Astrocyte of the cerebellum (primary cell): ENCODE measurements at regions not wholly inside any gene's neighbourhood (a gene's known extent, or its start where the extent isn't known, plus 50 kb on each side); places are given as distances from the start of the nearest gene placed in this dataset.
A peak's percentile ranks its signal among the peaks of the same experiment; 100 is the strongest.
"Not testable (repeated sequence)": the region's sequence is repeated elsewhere in the genome, so short reads cannot be mapped to it uniquely, and the experiment has no call there.

Experiments used
- DNase-seq: peaks from one replicate; pipeline ENCODE4 v3.0.0-alpha.2; 2011; ENCODE audit warnings: low read depth
- H3K4me3 ChIP-seq: 2 replicates; pipeline ENCODE4 v1.5.1; 2011; ENCODE audit warnings: mild to moderate bottlenecking, low read depth, low read length, moderate library complexity
- CTCF ChIP-seq: IDR thresholded peaks from 2 replicates; pipeline ENCODE4 v1.5.1; 2012; ENCODE audit warnings: low read length, low read depth, moderate library complexity, mild to moderate bottlenecking; ENCODE audit errors: missing control alignments
- in situ Hi-C: cut with HindIII; loops from 2 replicates; pipeline ENCODE4 v1.10.0; 2017; ENCODE audit warnings: low sequenced_read_pairs

GRCh38 chr22:42185915-42186439 lies 55.4 kb upstream of the CYP2D6 start:
- DNase-seq, result no peak
- no peak overlapping the region for H3K4me3 ChIP-seq
- no peak for TF ChIP-seq CTCF
- in situ Hi-C loops, result loop anchor here (5.0 to 10.0 kb wide), 4 partner anchors 36 to 256 kb away; no protein-coding TSS in a partner anchor

- no peak for DNase-seq
- in situ Hi-C loops, result loop anchor here (5.0 to 10.0 kb wide), 4 partner anchors 37 to 257 kb away; no protein-coding TSS in a partner anchor
- no peak for TF ChIP-seq CTCF
- no peak overlapping the region for H3K4me3 ChIP-seq
These were observed 54.2 kb upstream of the CYP2D6 start for GRCh38 chr22:42184852-42185251.

GRCh38 chr22:42183461-42184059 lies 53.0 kb upstream of the CYP2D6 start:
- not testable (repeated sequence) for H3K4me3 ChIP-seq, DNase-seq
- in situ Hi-C loops, result loop anchor here (10.0 kb wide), 1 partner anchor 151 kb away; no protein-coding TSS in a partner anchor

GRCh38 chr22:42180349-42180842 lies 49.8 kb upstream of the CYP2D6 start:
- no peak for TF ChIP-seq CTCF
- in situ Hi-C loops, result loop anchor here (10.0 kb wide), 1 partner anchor 154 kb away; no protein-coding TSS in a partner anchor
- DNase-seq, result peak; percentile 11
- no peak overlapping the region for H3K4me3 ChIP-seq
